Glutamatergic neuron (in vitro differentiated cells): ENCODE measurements at regions not wholly inside any gene's neighbourhood (a gene's known extent, or its start where the extent isn't known, plus 50 kb on each side); places are given as distances from the start of the nearest gene placed in this dataset.

Source experiments
- DNase-seq: peaks from one replicate; pipeline ENCODE4 v3.0.0; 2022
- H3K27ac Mint-ChIP-seq: one replicate; pipeline ENCODE4 v1.8.0; 2020; ENCODE audit warnings: mild to moderate bottlenecking, mixed read lengths, inconsistent platforms; ENCODE audit not compliant: unreplicated experiment
- H3K27me3 Mint-ChIP-seq: one replicate; pipeline ENCODE4 v1.8.0; 2020; ENCODE audit warnings: mild to moderate bottlenecking, moderate library complexity, mixed read lengths, inconsistent platforms; ENCODE audit not compliant: unreplicated experiment
- H3K36me3 Mint-ChIP-seq: one replicate; pipeline ENCODE4 v1.8.0; 2020; ENCODE audit warnings: mild to moderate bottlenecking, mixed read lengths, inconsistent platforms; ENCODE audit not compliant: unreplicated experiment
- H3K4me1 Mint-ChIP-seq: one replicate; pipeline ENCODE4 v1.8.0; 2020; ENCODE audit warnings: mild to moderate bottlenecking, low read depth, mixed read lengths, inconsistent platforms; ENCODE audit not compliant: unreplicated experiment
- H3K4me3 Mint-ChIP-seq: one replicate; pipeline ENCODE4 v1.8.0; 2020; ENCODE audit warnings: mild to moderate bottlenecking, mixed read lengths, inconsistent platforms; ENCODE audit not compliant: unreplicated experiment
- H3K9me3 Mint-ChIP-seq: one replicate; pipeline ENCODE4 v1.8.0; 2020; ENCODE audit warnings: mild to moderate bottlenecking, moderate library complexity, mixed read lengths, inconsistent platforms; ENCODE audit not compliant: unreplicated experiment
- CTCF ChIP-seq: fragments of 200-600 bp; sonication (generic); IDR thresholded peaks from one replicate; pipeline ENCODE4 v1.5.0; 2021; ENCODE audit not compliant: partially characterized antibody, unreplicated experiment

- TF ChIP-seq CTCF, result no peak
- no peaks in the 10 kb centered on the region for H3K9me3 Mint-ChIP-seq
- H3K27ac Mint-ChIP-seq, result no peak overlapping the region
Measured at GRCh38 chr9:109721001-109721400, 59.0 kb upstream of the PALM2AKAP2 start.

GRCh38 chr9:109722007-109722406, 58.0 kb upstream of the PALM2AKAP2 start:
- Mint-ChIP-seq H3K4me1 (peaks cover 1% of the 10 kb centered on the region), H3K9me3 (no peaks in the 10 kb centered on the region), H3K36me3 (no peaks in the 10 kb centered on the region), H3K4me3 (no peak overlapping the region), H3K27me3 (peaks cover 2% of the 10 kb centered on the region), H3K27ac (no peak overlapping the region)
- TF ChIP-seq CTCF, result no peak
- DNase-seq, result no peak

More at GRCh38 chr9:109721001-109721400, 59.0 kb upstream of the PALM2AKAP2 start:
- H3K36me3 Mint-ChIP-seq, result no peaks in the 10 kb centered on the region
- DNase-seq, result no peak
- peaks cover 2% of the 10 kb centered on the region for H3K27me3 Mint-ChIP-seq
- peaks cover 1% of the 10 kb centered on the region for H3K4me1 Mint-ChIP-seq
- H3K4me3 Mint-ChIP-seq, result no peak overlapping the region

- no peak overlapping the region for H3K4me3 Mint-ChIP-seq
- H3K27ac Mint-ChIP-seq, result no peak overlapping the region
- TF ChIP-seq CTCF, result no peak
- no peaks in the 10 kb centered on the region for H3K9me3 Mint-ChIP-seq
- peaks cover 1% of the 10 kb centered on the region for H3K4me1 Mint-ChIP-seq
- peaks cover 2% of the 10 kb centered on the region for H3K27me3 Mint-ChIP-seq
- DNase-seq, result no peak
- H3K36me3 Mint-ChIP-seq, result no peaks in the 10 kb centered on the region
Measured at GRCh38 chr9:109723781-109724180, 56.2 kb upstream of the PALM2AKAP2 start.

DNA sequence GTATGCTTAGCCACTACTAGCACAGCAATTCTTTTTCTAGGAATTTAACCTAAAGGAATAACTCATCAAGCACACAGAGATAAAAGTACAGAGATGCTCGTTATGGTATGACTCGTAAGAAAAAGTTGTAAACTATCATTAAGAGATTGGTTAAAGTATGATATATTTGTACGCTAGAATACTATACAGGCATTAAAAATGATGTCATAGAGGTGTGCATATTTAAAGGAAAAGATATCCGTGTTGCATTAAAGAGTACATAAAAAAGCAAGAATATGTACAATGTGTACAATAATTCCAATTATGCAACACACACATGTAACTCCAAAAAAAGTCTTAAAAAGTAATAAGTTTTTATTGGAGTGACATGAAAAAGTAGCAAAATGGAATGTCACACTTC, 54.5 kb upstream of the PALM2AKAP2 start:
- H3K36me3 Mint-ChIP-seq, result no peaks in the 10 kb centered on the region
- no peak overlapping the region for H3K27ac Mint-ChIP-seq
- H3K27me3 Mint-ChIP-seq, result peaks cover 2% of the 10 kb centered on the region
- H3K9me3 Mint-ChIP-seq, result no peaks in the 10 kb centered on the region
- DNase-seq, result no peak
- peaks cover 1% of the 10 kb centered on the region for H3K4me1 Mint-ChIP-seq
- H3K4me3 Mint-ChIP-seq, result no peak overlapping the region
- TF ChIP-seq CTCF, result no peak

DNA sequence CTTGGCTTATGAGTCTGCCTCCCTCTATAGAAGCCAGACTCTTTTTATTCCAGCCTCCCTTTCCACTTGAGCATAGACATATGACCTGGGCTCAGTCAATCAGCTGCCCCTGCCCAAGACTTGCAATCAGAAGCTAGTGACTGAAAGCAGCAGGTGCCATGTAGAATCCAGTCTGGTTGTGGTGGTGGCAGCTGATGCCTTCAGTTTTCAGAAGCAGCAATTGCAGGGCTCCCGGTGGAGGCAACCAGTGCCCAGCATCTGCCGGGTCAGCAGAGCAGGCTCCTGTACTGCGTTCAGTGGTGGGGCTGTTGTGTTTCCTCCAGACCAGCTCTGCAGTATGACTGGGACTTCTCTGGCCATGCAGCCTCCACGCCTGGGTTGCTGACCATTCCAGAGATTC, 53.9 kb upstream of the PALM2AKAP2 start:
- Mint-ChIP-seq H3K4me1 (peaks cover under 1% of the 10 kb centered on the region), H3K27ac (no peak overlapping the region), H3K27me3 (peaks cover 2% of the 10 kb centered on the region), H3K36me3 (no peaks in the 10 kb centered on the region), H3K4me3 (no peak overlapping the region), H3K9me3 (no peaks in the 10 kb centered on the region)
- DNase-seq, result no peak
- TF ChIP-seq CTCF, result no peak
